HG03520 (cell line): ENCODE measurements at regions not wholly inside any gene's neighbourhood (a gene's known extent, or its start where the extent isn't known, plus 50 kb on each side); places are given as distances from the start of the nearest gene placed in this dataset.

Experiments used
- ATAC-seq: cut with Tn5 transposase; IDR thresholded peaks from one replicate; pipeline ENCODE4 v1.9.1; 2021; ENCODE audit warnings: mild to moderate bottlenecking, moderate library complexity; ENCODE audit not compliant: unreplicated experiment

DNA sequence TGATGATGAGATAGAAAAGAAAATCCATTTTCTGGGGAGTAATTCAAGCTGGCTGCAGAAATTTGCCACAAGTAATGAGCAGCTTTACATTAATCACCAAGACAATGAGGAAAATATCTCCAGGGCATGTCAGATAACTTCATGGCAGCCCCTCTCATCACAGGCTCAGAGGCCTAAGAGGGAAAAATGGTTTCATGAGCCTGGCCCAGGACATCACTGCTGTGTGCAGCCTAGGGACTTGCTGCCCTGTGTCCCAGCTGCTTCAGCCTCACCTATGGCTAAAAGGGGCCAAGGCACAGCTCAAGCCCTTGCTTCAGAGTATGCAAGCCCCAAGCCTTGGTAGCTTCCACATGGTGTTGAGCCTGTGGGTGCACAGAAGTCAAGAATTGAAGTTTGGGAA is 161.7 kb downstream of the OPA1 start:
- ATAC-seq: no peak

DNA sequence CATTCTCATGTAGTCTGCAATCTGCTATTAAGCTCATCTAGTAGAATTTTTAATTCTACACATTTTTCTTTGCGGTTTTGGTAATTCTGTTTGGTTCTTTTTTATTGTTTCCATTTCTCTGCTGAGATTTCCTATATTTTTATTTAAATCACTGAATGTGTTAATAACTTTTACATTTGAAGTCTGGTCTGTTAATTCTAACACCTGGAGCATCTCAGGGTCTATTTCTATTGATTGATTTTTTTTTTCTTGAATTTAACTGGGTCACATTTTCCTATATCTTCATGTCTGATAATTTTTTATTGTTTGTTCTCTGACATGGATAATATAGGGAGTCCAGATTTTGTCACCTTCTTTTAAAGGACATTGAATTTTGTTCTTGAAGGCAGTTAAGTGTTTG is 163.5 kb downstream of the OPA1 start:
- no peak for ATAC-seq

DNA sequence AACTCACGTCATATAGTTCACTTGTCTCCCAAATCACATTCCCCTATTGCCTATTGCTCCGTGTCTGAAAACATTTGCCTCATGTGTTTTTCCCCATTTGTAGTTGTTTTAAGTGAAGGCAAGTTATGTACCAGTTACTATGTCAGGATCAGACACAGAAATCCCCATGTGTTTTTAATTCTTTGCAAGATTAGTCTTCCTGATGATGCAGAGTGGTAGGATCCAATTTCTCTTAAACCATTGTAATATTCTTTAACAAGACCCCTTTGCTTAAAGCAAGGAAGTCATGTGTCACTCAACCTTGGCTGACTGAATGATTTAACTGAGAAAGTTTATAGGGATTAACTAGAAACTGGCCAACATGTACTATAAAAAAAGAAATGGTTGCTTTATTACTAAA is 164.4 kb downstream of the OPA1 start:
- ATAC-seq: no peak

DNA sequence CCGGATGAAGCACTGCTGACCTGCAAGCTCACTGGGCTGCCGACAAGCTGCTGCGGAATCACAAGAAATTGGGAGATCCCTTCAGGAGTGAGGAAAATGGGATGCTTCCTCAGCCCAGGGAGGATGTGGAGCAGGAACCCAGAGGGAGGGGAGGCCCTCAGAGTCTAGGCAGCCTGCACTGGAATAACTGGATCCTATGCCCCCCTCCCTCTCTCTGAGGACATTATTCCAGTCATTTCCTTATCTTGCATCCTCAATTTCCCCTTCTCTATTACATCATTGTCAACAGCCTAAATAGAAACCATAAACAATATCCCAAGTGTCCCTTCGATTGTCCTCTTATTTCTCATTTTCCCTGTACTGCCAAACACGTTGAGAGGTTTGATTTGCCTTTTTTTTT is 169.0 kb downstream of the OPA1 start:
- ATAC-seq: no peak

DNA sequence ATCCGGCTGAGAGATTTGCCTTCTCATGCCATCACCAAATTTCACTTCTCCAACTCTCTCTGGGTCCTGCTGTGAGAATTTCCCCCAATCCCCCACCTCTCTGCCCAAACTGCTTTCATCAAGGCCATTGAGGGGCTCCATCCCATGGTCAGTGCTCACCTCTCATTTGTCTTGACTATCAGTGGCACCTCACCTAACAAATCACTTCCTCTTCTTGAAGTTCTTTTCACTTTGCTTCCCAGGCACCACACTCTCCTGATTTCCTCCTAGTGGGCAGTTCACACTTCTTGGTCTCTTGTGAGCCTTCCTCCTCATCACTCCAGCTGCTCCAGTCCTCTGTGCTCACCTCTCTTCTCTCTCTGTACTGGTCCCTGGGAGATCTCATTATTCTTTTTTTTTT is 169.6 kb downstream of the OPA1 start:
- no peak for ATAC-seq

DNA sequence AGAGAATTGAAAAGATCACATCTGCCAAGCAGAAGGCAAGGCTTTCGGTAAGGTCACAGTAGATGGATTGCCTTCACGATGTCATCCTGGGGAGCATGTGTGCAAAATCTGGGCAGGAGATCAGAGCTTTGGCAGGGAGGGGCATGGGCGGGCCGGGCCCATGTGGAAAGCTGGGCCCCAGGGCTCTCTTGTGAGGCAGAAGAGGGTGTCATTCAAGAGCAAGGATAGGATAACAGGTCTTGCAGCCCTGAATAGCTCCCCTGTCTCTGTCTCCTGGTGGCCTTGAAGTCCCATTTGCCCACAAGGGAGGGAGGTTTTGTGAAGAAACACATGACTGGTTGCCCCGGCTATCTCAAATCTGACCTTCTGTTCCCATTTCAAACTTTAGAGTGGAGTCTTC is 172.0 kb downstream of the OPA1 start:
- no peak for ATAC-seq

DNA sequence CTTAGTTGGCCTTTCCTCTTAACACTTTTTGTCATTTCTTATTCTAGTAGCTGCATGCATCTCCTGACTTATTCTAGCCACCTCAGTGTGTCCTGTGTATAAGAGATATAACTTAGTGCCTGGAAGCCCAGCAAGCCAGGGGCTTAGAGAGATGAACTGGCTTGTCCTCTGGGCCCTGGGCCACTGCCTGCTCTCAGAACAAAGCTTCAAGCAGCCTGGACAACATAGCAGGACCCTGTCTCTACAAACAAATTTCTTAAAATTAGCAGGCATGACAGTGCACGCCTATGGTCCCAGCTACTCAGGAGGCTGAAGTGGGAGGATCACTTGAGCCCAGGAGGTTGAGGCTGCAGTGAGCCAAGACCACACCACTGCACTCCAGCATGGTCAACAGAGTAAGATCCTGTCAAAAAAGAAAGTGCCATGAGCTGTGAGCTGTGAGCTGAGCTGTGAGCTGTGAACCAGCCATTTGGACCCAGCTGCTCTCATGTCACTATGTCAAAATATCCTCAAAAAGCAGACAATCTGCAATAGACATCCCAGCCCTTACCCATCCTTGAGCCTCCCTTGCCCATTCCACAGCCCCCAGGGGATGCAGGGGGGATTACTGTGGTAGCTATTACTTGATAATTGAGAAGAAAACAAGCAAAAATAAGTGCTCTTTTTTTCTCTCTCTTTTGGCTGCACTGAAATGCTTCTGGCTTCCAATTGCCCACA is 174.5 kb downstream of the OPA1 start:
- ATAC-seq: no peak

DNA sequence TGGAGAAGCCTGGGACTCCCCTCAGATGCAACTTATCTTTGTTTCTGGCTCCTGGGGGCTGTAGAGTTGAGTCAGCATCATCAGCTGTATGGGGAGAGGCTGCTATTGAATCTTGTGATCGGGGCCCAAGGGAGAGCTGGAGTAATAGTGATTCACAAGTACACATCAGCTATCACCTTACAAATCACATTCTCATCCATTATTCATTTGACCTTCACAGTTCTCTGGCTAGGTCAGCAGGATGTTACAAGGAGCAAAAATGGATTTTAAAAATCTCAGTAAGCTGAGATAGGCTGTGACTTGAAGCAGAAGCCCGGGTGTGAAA is 175.0 kb downstream of the OPA1 start:
- no peak for ATAC-seq

DNA sequence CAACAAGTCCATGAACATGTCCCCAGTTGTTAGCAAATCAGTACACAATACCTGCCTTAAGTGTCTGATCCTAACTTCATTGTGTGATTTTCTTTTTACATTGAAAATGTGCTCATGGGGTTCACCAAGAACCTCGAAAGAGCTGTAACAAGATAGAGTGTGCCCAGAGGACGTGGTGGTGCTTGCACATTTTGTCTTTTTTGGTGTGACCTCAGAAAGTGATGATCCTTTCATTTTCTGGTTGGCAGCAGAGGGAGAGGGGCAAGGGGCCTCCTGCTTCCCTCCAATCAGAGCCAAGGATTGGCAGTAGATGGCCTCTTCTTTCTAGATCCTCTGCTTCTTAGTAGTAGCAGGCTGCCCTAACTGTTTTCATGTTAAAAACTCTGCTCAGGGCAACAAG is 176.4 kb downstream of the OPA1 start:
- ATAC-seq: no peak

DNA sequence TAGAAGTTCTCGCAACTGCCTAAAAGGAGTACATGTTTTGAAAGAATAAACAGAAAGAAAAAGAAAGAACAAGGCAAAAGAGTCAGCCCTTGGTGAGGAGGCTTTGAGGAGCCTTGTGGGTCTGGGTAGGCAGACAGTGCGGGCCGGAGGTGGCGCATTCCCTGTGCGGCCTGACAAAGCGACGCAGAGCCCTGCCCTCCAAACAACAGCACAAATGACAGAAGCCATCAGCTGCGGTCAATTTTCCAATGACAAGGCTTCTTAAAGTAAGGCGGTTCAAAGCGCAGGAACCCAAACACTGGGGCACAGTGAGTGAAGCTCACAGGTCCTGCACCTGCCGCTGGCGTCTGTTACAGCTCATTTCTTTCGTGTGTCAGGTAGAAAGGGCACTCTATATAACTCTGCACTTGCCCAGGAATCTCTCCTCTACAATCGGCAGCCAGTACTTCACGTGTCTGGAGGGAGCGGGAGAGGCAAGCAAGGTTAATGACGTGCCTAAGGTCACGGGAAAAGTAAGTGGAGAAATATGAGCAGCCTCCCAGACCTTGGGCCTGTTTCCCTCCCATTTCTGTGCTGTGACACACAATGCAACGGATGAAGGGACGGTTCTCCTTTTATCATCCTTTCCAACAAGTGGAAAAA is 178.1 kb downstream of the OPA1 start:
- no peak for ATAC-seq

DNA sequence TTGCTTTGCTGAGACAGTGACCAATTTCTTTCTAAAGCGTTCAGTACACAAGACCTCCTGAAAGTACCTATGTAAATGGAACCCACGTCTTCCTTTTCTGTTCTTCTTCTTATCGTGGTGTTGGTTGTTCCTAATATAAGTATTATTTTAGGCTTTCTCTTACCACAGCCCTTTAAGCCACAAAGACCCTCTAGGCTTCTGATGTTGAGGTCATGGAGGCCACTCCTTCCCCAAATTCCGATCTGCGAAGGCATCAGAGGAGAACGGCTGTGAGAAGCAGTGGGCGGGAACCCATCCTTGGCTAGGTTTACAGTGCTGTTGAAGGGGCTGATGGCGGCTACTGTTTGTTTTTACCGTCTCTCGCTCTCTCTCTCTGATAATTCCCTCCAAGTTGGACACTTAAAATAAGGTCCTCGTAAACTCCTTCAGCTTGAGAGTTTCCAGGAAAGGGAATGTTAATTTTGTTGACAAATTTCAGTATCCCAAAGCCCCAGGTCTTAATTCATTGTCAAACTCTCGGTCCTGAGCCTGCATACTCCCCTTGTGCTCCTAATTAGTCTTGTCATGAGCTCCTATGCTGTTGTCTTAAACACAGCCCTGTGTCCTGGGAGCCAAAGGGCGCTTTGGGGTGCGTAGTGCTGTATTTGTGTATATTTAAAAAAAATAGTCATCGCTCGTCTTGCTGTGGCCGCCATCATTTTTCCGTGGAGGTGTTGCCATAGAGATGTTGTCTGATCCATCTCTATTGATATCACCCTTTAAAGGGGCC is 178.8 kb downstream of the OPA1 start:
- ATAC-seq: no peak

DNA sequence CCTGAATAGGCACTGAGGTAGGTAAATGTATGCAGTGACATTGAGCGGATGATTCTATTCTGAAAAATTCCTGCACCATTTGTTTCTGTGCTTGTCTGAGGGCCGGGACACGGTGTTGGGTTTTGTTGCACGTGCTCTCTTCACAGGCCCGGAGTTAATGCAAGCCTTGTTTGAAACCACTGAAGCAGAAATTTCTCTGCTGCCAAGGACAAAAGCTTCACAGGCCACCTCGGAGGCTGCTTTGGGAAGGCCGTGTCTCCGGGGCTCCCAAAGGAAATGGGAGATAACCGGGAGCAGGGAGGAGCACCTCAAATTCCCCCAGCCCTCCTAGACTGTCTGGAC is 179.4 kb downstream of the OPA1 start:
- ATAC-seq: no peak

DNA sequence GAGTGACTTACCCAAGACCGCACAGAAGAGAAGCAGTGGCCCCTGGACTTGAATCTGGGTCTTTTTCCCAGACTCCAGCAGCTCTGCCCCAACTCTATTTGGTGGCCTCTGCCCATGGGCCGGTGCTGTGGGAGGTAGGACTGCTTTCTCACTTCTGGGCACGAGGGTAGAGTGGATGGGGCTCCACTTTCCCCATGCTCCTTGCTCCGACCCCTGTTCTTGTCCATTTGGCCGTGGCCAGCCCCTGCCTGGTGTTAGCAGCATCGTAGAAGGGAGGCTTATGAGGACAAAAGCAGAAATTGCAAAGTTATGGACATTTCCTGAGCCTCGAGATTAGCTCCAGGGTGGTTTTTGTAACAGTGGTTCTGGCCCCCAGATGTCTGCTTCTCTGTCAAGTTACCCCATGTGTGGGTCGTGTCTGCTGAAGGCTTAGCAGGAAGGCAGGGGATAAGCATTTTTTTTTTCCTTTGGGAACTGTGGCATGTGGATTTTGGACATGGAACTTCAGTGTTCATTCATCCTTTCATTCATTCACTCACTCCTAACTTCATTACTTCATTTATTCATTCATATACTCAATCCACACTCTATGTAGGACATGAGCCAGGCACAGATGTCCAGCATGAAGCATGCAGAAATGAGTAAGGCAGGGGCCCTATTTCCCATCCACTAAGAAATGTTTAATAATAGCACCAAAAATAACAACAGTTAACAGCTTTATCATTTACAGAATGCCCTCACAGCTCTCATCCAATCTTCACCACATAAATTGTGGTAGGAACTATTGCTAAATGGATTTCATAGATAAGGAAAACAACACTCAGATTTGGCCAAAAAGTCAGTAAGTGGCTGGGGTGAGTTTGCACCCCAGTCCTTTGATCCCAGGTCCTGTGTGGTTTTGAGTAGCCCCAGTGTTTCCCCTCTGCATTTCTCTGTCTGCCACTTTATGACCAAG is 180.5 kb downstream of the OPA1 start:
- ATAC-seq: no peak

DNA sequence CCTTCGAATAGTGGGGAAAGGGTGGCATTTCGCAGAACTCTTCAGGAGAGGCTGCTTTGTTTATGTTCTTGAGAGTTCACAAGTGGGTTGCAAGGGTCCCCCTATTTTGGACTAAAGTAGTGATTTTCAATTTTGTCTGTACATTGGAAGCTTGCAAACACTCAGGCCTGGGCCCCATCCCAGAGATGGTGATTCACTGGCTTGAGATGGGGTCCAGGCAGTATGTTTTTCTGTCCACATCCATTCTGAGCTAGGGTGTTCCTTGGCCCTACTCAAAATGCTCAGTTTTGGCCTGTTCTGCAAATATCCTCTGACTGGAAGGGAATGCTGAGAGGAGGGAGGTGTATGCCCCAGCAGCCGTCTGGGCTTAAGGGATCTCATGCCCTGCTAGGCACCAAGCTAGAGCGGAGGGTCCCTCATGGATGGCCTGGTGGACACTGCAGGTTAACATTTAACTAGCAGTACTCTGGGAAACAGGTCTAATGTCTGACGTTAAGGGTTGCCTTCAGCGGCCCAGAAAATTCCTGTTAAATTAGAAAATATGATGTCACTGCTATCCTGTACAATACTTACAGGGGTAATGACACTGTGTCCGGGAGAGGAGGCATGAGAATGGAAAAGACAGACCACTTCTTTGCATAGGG is 181.4 kb downstream of the OPA1 start:
- ATAC-seq: no peak

DNA sequence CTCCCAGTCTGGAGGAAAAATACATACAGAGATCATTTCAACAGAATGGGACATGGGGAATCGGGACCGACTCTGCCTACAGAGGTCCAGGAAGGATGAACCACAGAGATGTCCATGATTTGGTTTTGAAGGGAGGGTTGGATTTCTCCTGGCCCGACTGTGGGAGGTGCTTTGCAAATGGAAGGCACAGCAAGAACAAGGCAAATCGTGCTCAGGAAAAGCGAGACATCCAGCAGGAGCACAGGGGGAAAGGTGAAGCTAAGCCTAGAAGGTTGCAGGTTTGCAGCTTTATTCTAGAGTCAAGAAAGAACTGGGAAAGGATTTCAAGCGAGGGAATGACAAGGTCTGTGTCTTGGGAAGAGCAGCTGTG is 181.9 kb downstream of the OPA1 start:
- no peak for ATAC-seq

DNA sequence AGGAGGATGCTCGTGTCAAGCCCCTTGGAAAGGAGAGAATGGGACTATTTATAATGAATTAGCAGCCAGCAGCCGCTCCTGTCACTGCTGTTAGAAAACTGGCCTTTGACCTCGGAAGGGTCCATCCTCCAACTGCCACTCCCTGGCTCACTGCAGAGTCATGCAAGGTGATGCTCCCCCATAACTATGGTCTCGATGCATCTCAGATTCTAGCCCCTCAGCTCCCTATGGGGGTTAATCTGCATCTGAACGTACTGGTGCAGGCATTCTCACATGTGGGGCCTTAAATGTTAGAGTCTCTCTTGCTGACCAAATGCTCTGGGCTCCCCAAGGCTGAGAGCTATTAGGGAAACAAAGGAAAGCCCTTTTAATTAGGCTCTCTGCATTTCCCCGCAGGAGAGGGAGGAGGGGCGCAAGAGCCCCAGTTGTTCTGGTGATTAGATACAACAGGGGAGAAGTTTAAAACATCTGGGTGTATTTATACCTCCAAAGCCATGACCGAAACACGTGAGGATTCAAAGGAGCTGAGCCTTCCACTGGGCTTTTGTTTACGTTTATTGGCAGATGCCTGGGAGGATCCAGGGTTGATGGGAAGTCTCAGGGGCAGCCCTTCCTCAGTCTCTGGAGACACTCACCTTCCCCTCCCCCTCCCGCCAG is 182.5 kb downstream of the OPA1 start:
- ATAC-seq: no peak

DNA sequence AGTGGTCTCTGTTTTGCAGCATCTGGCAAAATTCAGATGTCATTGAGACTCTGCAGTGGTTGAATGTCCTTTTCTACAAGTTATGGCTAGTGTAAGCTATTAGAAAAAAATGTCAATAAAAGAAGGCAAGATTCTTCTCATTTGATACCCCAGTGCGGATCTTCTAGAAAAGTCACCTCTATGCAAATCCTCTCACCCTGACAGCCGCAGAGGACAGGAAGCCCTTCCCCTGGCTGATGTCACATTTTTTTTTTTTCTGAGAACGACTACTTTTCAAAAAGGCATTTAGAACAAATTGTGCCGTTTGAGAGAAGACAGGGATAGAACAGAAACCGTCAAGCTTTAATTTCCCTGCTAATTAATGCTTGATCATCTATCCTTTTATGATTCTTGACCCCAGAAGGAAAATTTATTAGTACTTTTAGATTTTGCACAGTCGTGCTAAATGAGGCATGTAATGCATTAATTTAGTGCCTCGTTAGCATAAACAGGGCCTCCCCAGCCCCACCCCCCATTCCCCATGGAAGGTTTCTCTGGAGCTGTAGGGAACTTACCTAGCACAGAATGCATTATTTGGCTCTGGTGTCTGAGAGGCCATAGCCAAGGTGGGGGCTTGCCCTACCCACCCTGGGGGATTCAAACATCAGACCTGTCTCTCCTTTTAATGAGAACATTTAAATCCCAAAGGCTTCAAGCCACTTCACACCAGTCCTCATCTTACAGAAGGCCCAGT is 183.8 kb downstream of the OPA1 start:
- ATAC-seq: no peak

DNA sequence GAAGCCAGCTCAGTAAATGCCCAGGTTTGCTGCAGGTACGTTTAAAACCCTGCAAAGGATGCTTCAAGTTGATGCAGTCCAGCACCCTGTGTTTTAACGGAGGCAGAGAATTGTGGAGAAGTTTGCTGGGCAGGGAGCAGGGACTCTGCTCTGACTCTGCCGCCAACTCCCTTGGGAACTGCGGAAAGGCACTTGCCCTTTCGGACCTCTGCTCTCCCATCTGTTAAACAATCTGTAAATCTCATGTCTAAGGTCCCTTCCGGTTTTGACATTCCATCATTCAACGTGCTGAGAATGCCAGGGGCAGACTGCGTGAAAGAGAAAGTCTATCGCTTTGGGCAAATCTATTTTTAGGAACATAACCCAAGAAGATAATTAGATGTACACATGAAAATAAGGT is 184.5 kb downstream of the OPA1 start:
- no peak for ATAC-seq

DNA sequence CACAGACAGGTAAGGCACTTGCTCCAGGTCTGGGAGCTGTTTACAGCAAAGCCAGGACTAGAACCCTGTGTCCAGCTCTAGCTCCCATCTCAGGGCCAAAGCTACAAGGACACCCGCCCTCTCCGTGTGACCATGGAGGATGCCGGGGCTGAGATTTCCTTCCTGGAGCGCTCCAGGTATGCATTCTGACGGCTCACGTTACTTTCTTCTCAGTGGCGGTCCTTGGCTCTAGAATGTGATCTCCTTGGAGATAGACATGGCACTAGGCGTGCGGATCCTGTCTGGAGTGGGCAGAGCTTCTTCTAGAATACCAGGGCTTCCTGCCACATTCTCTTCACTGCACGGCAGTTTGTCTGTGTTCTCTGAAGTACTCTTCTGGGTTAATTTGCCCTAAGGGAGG is 185.7 kb downstream of the OPA1 start:
- no peak for ATAC-seq

DNA sequence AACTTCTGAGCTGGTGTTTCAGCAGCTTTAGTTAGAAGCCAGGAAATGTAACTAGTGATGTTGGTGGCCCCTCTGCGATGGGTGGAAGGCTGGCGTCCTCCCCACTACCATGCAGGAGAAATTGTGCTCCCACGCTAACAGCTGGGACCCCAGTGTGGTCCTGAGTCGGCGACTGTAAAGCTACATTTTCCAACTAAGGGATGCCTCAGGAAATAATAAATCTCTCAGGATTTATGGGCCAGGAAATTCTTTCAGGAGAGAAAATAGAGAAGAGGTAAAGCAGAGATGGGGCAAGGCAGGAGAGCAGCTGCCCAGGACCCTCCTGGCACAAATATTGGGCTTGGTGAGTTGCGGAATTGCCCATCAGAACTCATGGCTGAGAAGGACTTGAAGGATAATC is 186.9 kb downstream of the OPA1 start:
- ATAC-seq: no peak
